ENCODE measurements at regions not wholly inside any gene's neighbourhood (a gene's known extent, or its start where the extent isn't known, plus 50 kb on each side); places are given as distances from the start of the nearest gene placed in this dataset.
A peak's percentile ranks its signal among the peaks of the same experiment; 100 is the strongest.
"Not testable (repeated sequence)": the region's sequence is repeated elsewhere in the genome, so short reads cannot be mapped to it uniquely, and the experiment has no call there.

DNA sequence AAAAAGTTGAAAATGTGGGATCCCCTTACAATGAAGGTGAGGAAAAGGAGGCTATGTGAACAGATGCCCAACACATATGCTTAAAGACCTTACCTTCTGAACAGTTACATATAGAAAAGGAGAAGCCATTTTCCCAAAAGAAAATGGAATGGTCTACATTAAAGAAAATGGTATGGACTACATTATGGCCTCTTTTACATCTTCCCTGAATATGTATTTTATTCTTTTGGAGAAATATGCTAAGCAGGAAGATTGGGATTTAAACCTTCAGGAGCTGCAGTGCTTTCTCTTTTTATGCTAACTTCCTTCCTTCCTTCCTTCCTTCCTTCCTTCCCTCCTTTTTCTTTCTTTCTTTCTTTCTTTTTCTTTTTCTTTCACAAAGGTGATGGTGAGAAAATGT lies 155.4 kb downstream of the SEC23IP start:
- Histone ChIP-seq H3K4me3 (no peak overlapping the region), H3K9me3 (no peaks in the 10 kb centered on the region), H3K27me3 (no peaks in the 10 kb centered on the region), H3K36me3 (no peaks in the 10 kb centered on the region), H3K27ac (no peak overlapping the region), H3K4me1 (no peaks in the 10 kb centered on the region)
- TF ChIP-seq POLR2AphosphoS5 (IDR thresholded peaks at IDR 0.05; ENCODE audit: insufficient read depth in 1 of 2, low read depth in 1 of 2) (no peak), POLR2A (IDR thresholded peaks at IDR 0.05) (no peak)
- TF ChIP-seq, protein P1, sequence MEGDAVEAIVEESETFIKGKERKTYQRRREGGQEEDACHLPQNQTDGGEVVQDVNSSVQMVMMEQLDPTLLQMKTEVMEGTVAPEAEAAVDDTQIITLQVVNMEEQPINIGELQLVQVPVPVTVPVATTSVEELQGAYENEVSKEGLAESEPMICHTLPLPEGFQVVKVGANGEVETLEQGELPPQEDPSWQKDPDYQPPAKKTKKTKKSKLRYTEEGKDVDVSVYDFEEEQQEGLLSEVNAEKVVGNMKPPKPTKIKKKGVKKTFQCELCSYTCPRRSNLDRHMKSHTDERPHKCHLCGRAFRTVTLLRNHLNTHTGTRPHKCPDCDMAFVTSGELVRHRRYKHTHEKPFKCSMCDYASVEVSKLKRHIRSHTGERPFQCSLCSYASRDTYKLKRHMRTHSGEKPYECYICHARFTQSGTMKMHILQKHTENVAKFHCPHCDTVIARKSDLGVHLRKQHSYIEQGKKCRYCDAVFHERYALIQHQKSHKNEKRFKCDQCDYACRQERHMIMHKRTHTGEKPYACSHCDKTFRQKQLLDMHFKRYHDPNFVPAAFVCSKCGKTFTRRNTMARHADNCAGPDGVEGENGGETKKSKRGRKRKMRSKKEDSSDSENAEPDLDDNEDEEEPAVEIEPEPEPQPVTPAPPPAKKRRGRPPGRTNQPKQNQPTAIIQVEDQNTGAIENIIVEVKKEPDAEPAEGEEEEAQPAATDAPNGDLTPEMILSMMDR (IDR thresholded peaks at IDR 0.05): no peak
- DNase-seq (ENCODE audit: extremely low spot score in 2 of 2): no peak
- intact Hi-C loops (cut with DNase I): no loop called here

DNA sequence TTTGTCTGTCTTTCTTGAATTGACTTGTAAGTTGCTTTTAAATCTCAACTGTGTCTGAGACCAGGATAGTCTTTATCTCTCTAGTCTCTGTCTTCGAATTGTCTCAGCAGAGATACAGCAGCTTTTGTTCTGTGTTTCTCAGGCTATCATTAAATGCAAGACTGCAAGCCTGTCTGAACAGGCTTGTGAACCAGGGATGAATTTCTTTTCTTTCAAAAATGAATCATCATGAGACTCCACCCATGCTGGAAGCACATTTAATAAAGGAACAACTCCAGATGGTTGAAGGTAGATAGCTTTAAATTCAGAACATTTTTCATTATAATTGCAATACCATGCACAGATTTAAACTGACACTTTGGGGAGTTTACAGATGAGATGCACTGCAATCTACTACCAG lies 155.9 kb downstream of the SEC23IP start:
- no peak overlapping the region for H3K27ac ChIP-seq
- H3K4me1 ChIP-seq: no peaks in the 10 kb centered on the region
- DNase-seq (ENCODE audit: extremely low spot score in 2 of 2): no peak
- no peaks in the 10 kb centered on the region for H3K27me3 ChIP-seq
- TF ChIP-seq POLR2A (IDR thresholded peaks at IDR 0.05) (no peak), POLR2AphosphoS5 (IDR thresholded peaks at IDR 0.05; ENCODE audit: insufficient read depth in 1 of 2, low read depth in 1 of 2) (peak in 1 of 2 donors; percentile 76)
- TF ChIP-seq, protein P1 (IDR thresholded peaks at IDR 0.05): no peak
- no peaks in the 10 kb centered on the region for H3K9me3 ChIP-seq
- H3K4me3 ChIP-seq: no peak overlapping the region
- intact Hi-C loops (cut with DNase I): no loop called here
- H3K36me3 ChIP-seq: no peaks in the 10 kb centered on the region

DNA sequence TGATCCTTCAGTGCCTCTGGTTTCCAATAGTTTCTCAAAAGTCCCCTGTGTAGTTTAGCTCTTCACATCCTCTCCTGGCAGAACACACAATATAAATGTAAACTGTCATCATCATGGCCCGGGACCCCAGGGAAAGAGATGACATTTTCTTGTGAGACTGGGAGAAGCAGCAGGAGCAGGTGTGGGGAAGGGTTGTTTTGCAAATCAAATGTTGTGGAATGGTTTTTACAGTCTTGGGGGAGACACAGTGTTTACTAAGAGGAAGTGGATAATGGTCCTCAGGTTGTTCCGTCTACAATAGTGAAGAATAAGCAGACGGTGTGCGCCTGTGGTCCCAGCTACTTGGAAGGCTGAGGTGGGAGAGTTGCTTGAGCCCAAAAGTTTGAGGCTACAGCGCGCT lies 159.1 kb downstream of the SEC23IP start:
- TF ChIP-seq POLR2A (IDR thresholded peaks at IDR 0.05): no peak
- TF ChIP-seq, protein P1 (IDR thresholded peaks at IDR 0.05): no peak
- TF ChIP-seq POLR2AphosphoS5 (IDR thresholded peaks at IDR 0.05; ENCODE audit: insufficient read depth in 1 of 2, low read depth in 1 of 2): no peak
- Histone ChIP-seq H3K36me3 (no peaks in the 10 kb centered on the region), H3K4me1 (no peaks in the 10 kb centered on the region), H3K9me3 (no peaks in the 10 kb centered on the region), H3K27ac (no peak overlapping the region), H3K4me3 (no peak overlapping the region), H3K27me3 (no peaks in the 10 kb centered on the region)
- DNase-seq (ENCODE audit: extremely low spot score in 2 of 2): no peak
- intact Hi-C loops (cut with DNase I): no loop called here

DNA sequence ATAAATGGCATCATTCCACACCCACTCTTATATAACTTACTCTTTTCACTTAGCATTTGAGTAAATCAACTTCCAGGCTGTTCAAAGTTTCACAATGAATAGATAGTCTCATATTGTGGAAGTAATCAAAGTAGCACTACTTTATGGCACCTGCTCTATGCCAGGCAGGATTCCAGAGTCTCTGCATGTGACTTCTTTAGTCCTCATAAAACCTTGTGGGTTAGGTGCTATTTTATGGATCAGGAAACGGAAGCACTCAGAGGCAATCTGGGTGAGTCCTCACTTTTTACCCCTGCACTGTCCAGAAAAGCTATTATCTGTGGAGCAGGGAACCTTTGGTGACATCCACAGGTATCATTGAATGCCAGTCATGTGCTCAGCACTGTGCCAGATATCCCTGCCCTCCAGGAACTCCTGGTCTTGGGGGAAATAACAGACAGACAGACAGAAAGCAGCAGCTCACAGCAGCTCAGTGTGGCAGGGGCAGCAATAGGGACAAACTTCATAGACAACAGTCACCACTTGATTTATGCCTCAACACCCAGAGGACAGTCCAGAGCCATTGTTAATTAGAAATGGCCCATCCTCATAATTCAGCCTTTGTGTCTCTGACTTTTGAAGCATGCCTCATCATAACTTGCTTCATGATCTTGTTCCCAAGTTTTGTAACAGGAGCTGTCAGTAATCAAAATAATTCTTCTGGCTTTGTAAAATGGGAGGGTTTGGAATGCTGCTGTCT lies 160.6 kb downstream of the SEC23IP start:
- H3K27ac ChIP-seq: no peak overlapping the region
- no peaks in the 10 kb centered on the region for H3K27me3 ChIP-seq
- no peaks in the 10 kb centered on the region for H3K9me3 ChIP-seq
- no peak overlapping the region for H3K4me3 ChIP-seq
- TF ChIP-seq, protein P1 (IDR thresholded peaks at IDR 0.05): no peak
- TF ChIP-seq POLR2AphosphoS5 (IDR thresholded peaks at IDR 0.05; ENCODE audit: insufficient read depth in 1 of 2, low read depth in 1 of 2) (no peak), POLR2A (IDR thresholded peaks at IDR 0.05) (no peak)
- no peaks in the 10 kb centered on the region for H3K4me1 ChIP-seq
- no peak for DNase-seq (ENCODE audit: extremely low spot score in 2 of 2)
- no peaks in the 10 kb centered on the region for H3K36me3 ChIP-seq
- intact Hi-C loops (cut with DNase I): no loop called here

DNA sequence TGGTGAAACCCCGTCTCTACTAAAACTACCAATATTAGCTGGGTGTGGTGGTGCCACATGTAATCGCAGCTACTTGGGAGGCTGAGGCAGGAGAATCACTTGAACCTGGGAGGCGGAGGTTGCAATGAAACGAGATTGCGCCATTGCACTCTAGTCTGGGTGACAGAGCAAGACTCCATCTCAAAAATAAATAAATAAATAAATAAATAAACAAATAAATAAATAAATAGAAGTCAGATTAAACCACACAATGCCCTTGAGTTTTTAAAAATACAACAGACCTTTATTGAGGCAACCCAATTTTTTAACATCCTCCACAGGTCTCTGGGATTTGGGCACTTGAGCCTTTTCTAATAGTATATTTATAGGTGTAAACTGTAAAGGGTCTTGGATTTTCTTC lies 167.3 kb downstream of the SEC23IP start:
- H3K36me3 ChIP-seq; H3K9me3 ChIP-seq; H3K27ac ChIP-seq; H3K4me1 ChIP-seq; DNase-seq (ENCODE audit: extremely low spot score in 2 of 2); intact Hi-C loops (cut with DNase I); H3K4me3 ChIP-seq; H3K27me3 ChIP-seq: not testable (repeated sequence)
